Type B pancreatic cell (in vitro differentiated cells): ENCODE measurements at regions not wholly inside any gene's neighbourhood (a gene's known extent, or its start where the extent isn't known, plus 50 kb on each side); places are given as distances from the start of the nearest gene placed in this dataset.
"Not testable (repeated sequence)": the region's sequence is repeated elsewhere in the genome, so short reads cannot be mapped to it uniquely, and the experiment has no call there.

Experiments used
- DNase-seq: peaks from one replicate; pipeline ENCODE4 v3.0.0; 2021; ENCODE audit warnings: mixed read lengths; ENCODE audit not compliant: unreplicated experiment; ENCODE audit errors: extremely low spot score
- H3K27ac Mint-ChIP-seq: 2 replicates; pipeline ENCODE4 v1.8.0; 2021; ENCODE audit warnings: mild to moderate bottlenecking, mixed read lengths
- H3K27me3 Mint-ChIP-seq: 2 replicates; pipeline ENCODE4 v1.8.0; 2021; ENCODE audit warnings: mixed read lengths
- H3K36me3 Mint-ChIP-seq: 2 replicates; pipeline ENCODE4 v1.8.0; 2021; ENCODE audit warnings: mixed read lengths
- H3K4me1 Mint-ChIP-seq: one replicate; pipeline ENCODE4 v1.8.0; 2021; ENCODE audit warnings: mixed read lengths; ENCODE audit not compliant: unreplicated experiment
- H3K4me3 Mint-ChIP-seq: 2 replicates; pipeline ENCODE4 v1.8.0; 2021; ENCODE audit warnings: mild to moderate bottlenecking, mixed read lengths
- H3K9me3 Mint-ChIP-seq: 2 replicates; pipeline ENCODE4 v1.8.0; 2021; ENCODE audit warnings: mixed read lengths
- CTCF ChIP-seq: fragments of 200-600 bp; sonication (generic); conservative IDR thresholded peaks from 2 replicates; pipeline ENCODE4 v1.5.0; 2021; ENCODE audit warnings: antibody characterized with exemption, mild to moderate bottlenecking

- peaks cover 6% of the 10 kb centered on the region for H3K27me3 Mint-ChIP-seq
- no peak overlapping the region for H3K4me3 Mint-ChIP-seq
- H3K36me3 Mint-ChIP-seq, result no peaks in the 10 kb centered on the region
- no peak overlapping the region for H3K27ac Mint-ChIP-seq
- no peaks in the 10 kb centered on the region for H3K4me1 Mint-ChIP-seq
- TF ChIP-seq CTCF, result no peak
- no peaks in the 10 kb centered on the region for H3K9me3 Mint-ChIP-seq
- DNase-seq, result no peak
Measured at GRCh38 chr13:47705185-47705584, 295.9 kb downstream of the SUCLA2 start.

GRCh38 chr13:47696674-47697073 is 304.4 kb downstream of the SUCLA2 start:
- Mint-ChIP-seq H3K4me1 (no peaks in the 10 kb centered on the region), H3K9me3 (no peaks in the 10 kb centered on the region), H3K4me3 (no peak overlapping the region), H3K27ac (no peak overlapping the region), H3K27me3 (no peaks in the 10 kb centered on the region), H3K36me3 (no peaks in the 10 kb centered on the region)
- DNase-seq, result no peak
- TF ChIP-seq CTCF, result no peak

GRCh38 chr13:47687577-47687976 is 313.5 kb downstream of the SUCLA2 start:
- Mint-ChIP-seq H3K4me1 (no peaks in the 10 kb centered on the region), H3K9me3 (no peaks in the 10 kb centered on the region), H3K27ac (no peak overlapping the region), H3K4me3 (no peak overlapping the region), H3K27me3 (peaks cover 9% of the 10 kb centered on the region), H3K36me3 (no peaks in the 10 kb centered on the region)
- no peak for TF ChIP-seq CTCF
- DNase-seq, result no peak

- DNase-seq, H3K27me3 Mint-ChIP-seq, H3K4me3 Mint-ChIP-seq, H3K27ac Mint-ChIP-seq, H3K9me3 Mint-ChIP-seq, H3K36me3 Mint-ChIP-seq, H3K4me1 Mint-ChIP-seq: not testable (repeated sequence)
Measured at GRCh38 chr13:47685156-47685555, 315.9 kb downstream of the SUCLA2 start.

- Mint-ChIP-seq H3K36me3 (no peaks in the 10 kb centered on the region), H3K27ac (no peak overlapping the region), H3K9me3 (no peaks in the 10 kb centered on the region), H3K27me3 (peaks cover 2% of the 10 kb centered on the region), H3K4me3 (no peak overlapping the region), H3K4me1 (peaks cover 8% of the 10 kb centered on the region)
- no peak for TF ChIP-seq CTCF
- no peak for DNase-seq
Measured at GRCh38 chr13:47680748-47681147, 320.3 kb downstream of the SUCLA2 start.

- Mint-ChIP-seq H3K4me1 (peaks cover 8% of the 10 kb centered on the region), H3K9me3 (no peaks in the 10 kb centered on the region), H3K27me3 (no peaks in the 10 kb centered on the region), H3K27ac (no peak overlapping the region), H3K4me3 (no peak overlapping the region), H3K36me3 (no peaks in the 10 kb centered on the region)
- no peak for DNase-seq
- no peak for TF ChIP-seq CTCF
Measured at GRCh38 chr13:47679401-47679800, 321.7 kb downstream of the SUCLA2 start.
